ENCODE measurements at regions not wholly inside any gene's neighbourhood (a gene's known extent, or its start where the extent isn't known, plus 50 kb on each side); places are given as distances from the start of the nearest gene placed in this dataset.

DNA sequence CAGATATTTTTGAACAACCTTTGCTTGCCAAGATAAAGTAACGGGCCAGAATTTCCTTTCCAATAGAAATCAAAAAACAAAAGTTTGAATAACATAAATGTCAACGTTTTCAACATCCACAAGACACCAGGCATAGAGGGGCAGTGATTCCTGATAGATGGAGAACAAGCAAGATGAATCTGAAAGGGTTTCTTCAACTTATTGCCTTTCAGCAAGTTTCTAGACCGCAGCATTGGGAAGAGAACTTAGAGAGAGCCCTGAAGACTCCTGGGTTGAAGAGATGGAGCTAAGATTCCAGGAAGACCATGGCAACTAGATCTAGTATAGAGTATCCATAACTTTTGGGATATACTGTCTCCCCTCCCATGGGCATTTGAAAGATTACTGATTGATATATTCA lies 751.4 kb upstream of the CTNND2 start:
- RAD21 ChIA-PET (ENCODE audit: low non-redundant PET in 1 of 2, low total read pairs in 2 of 2, uncharacterized antibody in 2 of 2, unreplicated experiment in 2 of 2) = no interaction called here
- Histone ChIP-seq H3K4me1 (ENCODE audit: control insufficient read depth in 1 of 2, insufficient read depth in 2 of 2, low read length in 2 of 2) (no peaks in the 10 kb centered on the region), H4K20me1 (ENCODE audit: insufficient read depth) (no peaks in the 10 kb centered on the region), H3K9me3 (ENCODE audit: control insufficient read depth in 1 of 2, insufficient read depth in 1 of 2, low read depth in 1 of 2, low read length in 2 of 2) (peaks cover 11 to 15% of the 10 kb centered on the region in 2 experiments; a peak in 2 of 4 replicates), H3K27me3 (ENCODE audit: insufficient read depth, low read length) (no peaks in the 10 kb centered on the region), H3K4me3 (replicated peaks in 1 of 2; ENCODE audit: low read depth in 1 of 2, low read length in 2 of 2) (no peak overlapping the region), H3K9ac (ENCODE audit: low read length) (no peak overlapping the region), H2AFZ (ENCODE audit: low read depth, low read length, poor library complexity, severe bottlenecking) (no peak overlapping the region), H3K36me3 (ENCODE audit: control insufficient read depth in 1 of 2, insufficient read depth in 2 of 2, low read length in 2 of 2) (no peaks in the 10 kb centered on the region), H3K4me2 (ENCODE audit: low read length) (no peak overlapping the region), H3K79me2 (ENCODE audit: insufficient read depth, low read length) (no peaks in the 10 kb centered on the region), H3K9me2 (ENCODE audit: insufficient read depth) (no peaks in the 10 kb centered on the region), H3K27ac (ENCODE audit: low read depth, low read length) (no peak overlapping the region)
- TF ChIP-seq TCF7L2 (IDR thresholded peaks at IDR 0.05; ENCODE audit: borderline replicate concordance, extremely low read depth, insufficient read depth, insufficient read length) (no peak), ZBTB33 (IDR thresholded peaks at IDR 0.05; ENCODE audit: extremely low read depth, insufficient replicate concordance, low read length) (no peak), ELF1 (IDR thresholded peaks at IDR 0.05; ENCODE audit: borderline replicate concordance, low read depth) (no peak)
- CTCF ChIA-PET = no interaction called here
- POLR2A ChIA-PET = no interaction called here
- DNase-seq (ENCODE audit: low read depth, low spot score) (no peak), ATAC-seq (no peak)
- intact Hi-C loops (cut with micrococcal nuclease) = no loop called here
- no TSS peak for BruUV-seq (replicated peaks)

DNA sequence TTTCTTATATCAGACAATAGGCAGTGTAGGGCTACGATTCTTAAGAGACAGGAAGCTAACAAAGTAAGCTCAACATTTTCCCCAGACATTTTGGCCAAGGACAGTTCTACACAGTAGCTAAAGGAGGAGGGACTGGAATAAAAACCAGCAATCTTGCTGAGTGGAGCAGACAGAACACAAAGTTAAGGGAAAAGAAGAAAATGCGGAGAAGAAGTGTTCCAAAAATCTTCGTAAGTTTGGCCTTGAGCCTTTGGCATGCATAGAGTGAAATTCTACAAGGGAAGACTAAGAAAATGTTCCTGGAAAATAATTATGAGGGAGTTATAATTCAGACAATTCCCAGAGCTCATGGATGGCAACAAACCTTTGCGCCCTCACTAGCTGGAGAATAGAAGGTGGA lies 748.0 kb upstream of the CTNND2 start:
- ChIA-PET RAD21 (ENCODE audit: low non-redundant PET in 1 of 2, low total read pairs in 2 of 2, uncharacterized antibody in 2 of 2, unreplicated experiment in 2 of 2) (no interaction called here), POLR2A (no interaction called here), CTCF (no interaction called here)
- Histone ChIP-seq H3K9ac (ENCODE audit: low read length) (no peak overlapping the region), H3K4me2 (ENCODE audit: low read length) (no peak overlapping the region), H3K9me2 (ENCODE audit: insufficient read depth) (no peaks in the 10 kb centered on the region), H3K79me2 (ENCODE audit: insufficient read depth, low read length) (no peaks in the 10 kb centered on the region), H4K20me1 (ENCODE audit: insufficient read depth) (no peaks in the 10 kb centered on the region), H3K4me1 (ENCODE audit: control insufficient read depth in 1 of 2, insufficient read depth in 2 of 2, low read length in 2 of 2) (no peaks in the 10 kb centered on the region), H3K9me3 (ENCODE audit: control insufficient read depth in 1 of 2, insufficient read depth in 1 of 2, low read depth in 1 of 2, low read length in 2 of 2) (peaks cover 5 to 18% of the 10 kb centered on the region in 2 experiments; a peak in 2 of 4 replicates), H3K27ac (ENCODE audit: low read depth, low read length) (no peak overlapping the region), H2AFZ (ENCODE audit: low read depth, low read length, poor library complexity, severe bottlenecking) (no peak overlapping the region), H3K27me3 (ENCODE audit: insufficient read depth, low read length) (no peaks in the 10 kb centered on the region), H3K36me3 (ENCODE audit: control insufficient read depth in 1 of 2, insufficient read depth in 2 of 2, low read length in 2 of 2) (no peaks in the 10 kb centered on the region), H3K4me3 (replicated peaks in 1 of 2; ENCODE audit: low read depth in 1 of 2, low read length in 2 of 2) (no peak overlapping the region)
- intact Hi-C loops (cut with micrococcal nuclease) = no loop called here
- BruUV-seq (replicated peaks) = no TSS peak
- DNase-seq (ENCODE audit: low read depth, low spot score) (no peak), ATAC-seq (no peak)
- TF ChIP-seq JUND (IDR thresholded peaks at IDR 0.05) = no peak
- TF ChIP-seq EZH2phosphoT487 (IDR thresholded peaks at IDR 0.05; ENCODE audit: borderline replicate concordance) = no peak
- no peak for TF ChIP-seq EGR1 (IDR thresholded peaks at IDR 0.05; ENCODE audit: low read depth)
- no peak for TF ChIP-seq SRF (IDR thresholded peaks at IDR 0.05; ENCODE audit: low read depth)
- TF ChIP-seq POLR2AphosphoS5 (IDR thresholded peaks at IDR 0.05; ENCODE audit: low read depth, low read length) = no peak
- no peak for TF ChIP-seq EZH2 (IDR thresholded peaks at IDR 0.05)
- no peak for TF ChIP-seq CTCF (IDR thresholded peaks at IDR 0.05 in 2 of 3, conservative IDR thresholded peaks at IDR 0.05 in 1 of 3; ENCODE audit: borderline replicate concordance in 1 of 3, insufficient read depth in 1 of 3, low read depth in 2 of 3, low read length in 2 of 3)
- no peak for TF ChIP-seq ATF3 (IDR thresholded peaks at IDR 0.05)
- TF ChIP-seq SP1 (IDR thresholded peaks at IDR 0.05; ENCODE audit: low read depth) = no peak
- TF ChIP-seq CEBPB (IDR thresholded peaks at IDR 0.05; ENCODE audit: low read depth) = no peak
- TF ChIP-seq SIN3A (IDR thresholded peaks at IDR 0.05; ENCODE audit: low read depth) = no peak
- no peak for TF ChIP-seq YY1 (IDR thresholded peaks at IDR 0.05; ENCODE audit: extremely low read depth, insufficient replicate concordance, low read depth, low read length)
- TF ChIP-seq ZFX (IDR thresholded peaks at IDR 0.05) = no peak

Measured in HCT116 (cell line).